SH-SY5Y (cell line): ENCODE measurements at regions not wholly inside any gene's neighbourhood (a gene's known extent, or its start where the extent isn't known, plus 50 kb on each side); places are given as distances from the start of the nearest gene placed in this dataset.

ENCODE experiments used
- GATA2 ChIP-seq: IDR thresholded peaks from 2 replicates; pipeline ENCODE4 v1.6.1; 2011; ENCODE audit warnings: mild to moderate bottlenecking, low read depth, low read length
- GATA3 ChIP-seq: IDR thresholded peaks from 2 replicates; pipeline ENCODE4 v1.6.1; 2011; ENCODE audit warnings: low read depth, mild to moderate bottlenecking, low read length, moderate library complexity

DNA sequence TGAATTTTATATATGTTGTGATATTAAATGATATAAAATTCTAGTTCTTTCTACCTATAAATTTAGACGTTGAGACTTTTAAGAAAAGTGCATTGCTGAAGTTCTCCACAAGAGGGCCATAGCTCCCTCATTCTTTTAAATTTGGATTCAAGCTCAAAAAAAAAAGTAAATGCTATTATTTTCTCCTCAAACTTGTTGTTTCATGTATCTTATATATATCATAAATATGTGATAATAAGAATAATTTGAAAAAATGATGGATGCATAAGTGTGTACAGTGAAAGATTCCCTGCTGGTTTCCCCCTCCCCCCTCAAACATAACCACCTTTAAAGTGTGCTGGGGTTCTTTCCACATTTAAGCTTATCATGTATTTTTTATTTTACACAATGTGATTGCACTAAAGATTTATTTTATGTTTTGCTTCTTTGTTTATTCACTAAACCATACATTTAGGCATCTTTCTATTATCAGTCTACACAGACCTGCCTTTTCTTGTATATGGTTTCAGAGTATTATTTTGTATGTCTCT lies 769.4 kb upstream of the GOLIM4 start:
- no peak for TF ChIP-seq GATA2
- no peak for TF ChIP-seq GATA3
